ENCODE measurements at regions not wholly inside any gene's neighbourhood (a gene's known extent, or its start where the extent isn't known, plus 50 kb on each side); places are given as distances from the start of the nearest gene placed in this dataset.

- Histone ChIP-seq H3K9me3 (ENCODE audit: control insufficient read depth in 1 of 2, insufficient read depth in 1 of 2, low read length in 2 of 2) (peaks cover 0 to 7% of the 10 kb centered on the region in 2 experiments), H3K4me3 (ENCODE audit: low read length) (no peak overlapping the region), H3K36me3 (ENCODE audit: insufficient read depth, low read length) (no peaks in the 10 kb centered on the region), H3K4me1 (ENCODE audit: insufficient read depth, low read length) (no peaks in the 10 kb centered on the region), H3K27me3 (ENCODE audit: control insufficient read depth in 1 of 2, insufficient read depth in 2 of 2, low read length in 2 of 2) (no peaks in the 10 kb centered on the region), H3K27ac (ENCODE audit: low read depth in 1 of 2, low read length in 2 of 2) (no peak overlapping the region)
- no peak for TF ChIP-seq CTCF (IDR thresholded peaks at IDR 0.05)
- ATAC-seq (ENCODE audit: poor library complexity) (no peak), DNase-seq (no peak)
- no peaks in the 10 kb centered on the region for H3K4me1 Mint-ChIP-seq (ENCODE audit: low read depth)
- CTCF ChIA-PET, result interaction anchor here (0.6 kb wide), 1 partner anchor 921 kb away, joined by 3 read pairs; no protein-coding TSS in a partner anchor
- no peak overlapping the region for H3K4me3 Mint-ChIP-seq
- no peaks in the 10 kb centered on the region for H3K27me3 Mint-ChIP-seq
- POLR2A ChIA-PET, result no interaction called here
- intact Hi-C loops (cut with DNase I, micrococcal nuclease), result no loop called here
- H3K9me3 Mint-ChIP-seq, result peaks cover 11% of the 10 kb centered on the region
- H3K27ac Mint-ChIP-seq, result no peak overlapping the region
- H3K36me3 Mint-ChIP-seq (ENCODE audit: low read depth), result no peaks in the 10 kb centered on the region
These were observed 226.0 kb downstream of the MPDZ start for GRCh38 chr9:13053504-13053903.

- no peaks in the 10 kb centered on the region for H3K27me3 ChIP-seq (ENCODE audit: control insufficient read depth in 1 of 2, insufficient read depth in 2 of 2, low read length in 2 of 2)
- no peak overlapping the region for H3K27ac ChIP-seq (ENCODE audit: low read depth in 1 of 2, low read length in 2 of 2)
- H3K9me3 ChIP-seq (ENCODE audit: control insufficient read depth in 1 of 2, insufficient read depth in 1 of 2, low read length in 2 of 2), result peaks cover 0 to 11% of the 10 kb centered on the region in 2 experiments
- Mint-ChIP-seq H3K4me1 (ENCODE audit: low read depth) (no peaks in the 10 kb centered on the region), H3K9me3 (peaks cover 11% of the 10 kb centered on the region), H3K36me3 (ENCODE audit: low read depth) (no peaks in the 10 kb centered on the region), H3K27ac (no peak overlapping the region), H3K27me3 (no peaks in the 10 kb centered on the region), H3K4me3 (no peak overlapping the region)
- intact Hi-C loops (cut with DNase I, micrococcal nuclease), result no loop called here
- H3K4me1 ChIP-seq (ENCODE audit: insufficient read depth, low read length), result no peaks in the 10 kb centered on the region
- TF ChIP-seq CTCF (IDR thresholded peaks at IDR 0.05), result no peak
- no peak for ATAC-seq (ENCODE audit: poor library complexity)
- DNase-seq, result no peak
- ChIA-PET POLR2A (no interaction called here), CTCF (no interaction called here)
- no peaks in the 10 kb centered on the region for H3K36me3 ChIP-seq (ENCODE audit: insufficient read depth, low read length)
- H3K4me3 ChIP-seq (ENCODE audit: low read length), result no peak overlapping the region
These were observed 225.1 kb downstream of the MPDZ start for GRCh38 chr9:13054389-13054788.
